ENCODE measurements at regions not wholly inside any gene's neighbourhood (a gene's known extent, or its start where the extent isn't known, plus 50 kb on each side); places are given as distances from the start of the nearest gene placed in this dataset.
"Not testable (repeated sequence)": the region's sequence is repeated elsewhere in the genome, so short reads cannot be mapped to it uniquely, and the experiment has no call there.

- no peak for TF ChIP-seq ZNF529 (tag by site-specific recombination; IDR thresholded peaks at IDR 0.05; ENCODE audit: insufficient replicate concordance)
These were observed 241.4 kb downstream of the PHLDA1 start (continued) for GRCh38 chr12:75790219-75790618.

- H3K9me3 ChIP-seq (ENCODE audit: control insufficient read depth, insufficient read depth, low read depth, low read length); POLR2A ChIA-PET; H3K4me3 ChIP-seq (ENCODE audit: low read depth, low read length); CTCF ChIA-PET; H3K36me3 ChIP-seq (ENCODE audit: control insufficient read depth in 2 of 2, insufficient read depth in 1 of 2, low read length in 2 of 2); H3K4me1 ChIP-seq (ENCODE audit: control insufficient read depth, insufficient read depth, low read length); H3K27ac ChIP-seq (ENCODE audit: extremely low read depth, low read depth, low read length): not testable (repeated sequence)
These were observed 244.4 kb downstream of the PHLDA1 start for GRCh38 chr12:75787146-75787545.

GRCh38 chr12:75786070-75786469 is 245.5 kb downstream of the PHLDA1 start:
- Histone ChIP-seq H3K4me1 (ENCODE audit: control insufficient read depth, insufficient read depth, low read length) (peaks cover 13% of the 10 kb centered on the region), H3K4me3 (ENCODE audit: low read depth, low read length) (no peak overlapping the region), H3K36me3 (ENCODE audit: control insufficient read depth in 2 of 2, insufficient read depth in 1 of 2, low read length in 2 of 2) (no peaks in the 10 kb centered on the region), H3K9me3 (ENCODE audit: control insufficient read depth, insufficient read depth, low read depth, low read length) (no peaks in the 10 kb centered on the region), H3K27ac (ENCODE audit: extremely low read depth, low read depth, low read length) (no peak overlapping the region)
- no peak for TF ChIP-seq HOXC10 (CRISPR knock-in tag; IDR thresholded peaks at IDR 0.05)
- no peak for TF ChIP-seq ZNF513 (tag by site-specific recombination; IDR thresholded peaks at IDR 0.05)
- TF ChIP-seq ZNF544 (tag by site-specific recombination; IDR thresholded peaks at IDR 0.05), result no peak
- TF ChIP-seq TRIM28 (IDR thresholded peaks at IDR 0.05; ENCODE audit: borderline replicate concordance, low read length), result no peak
- TF ChIP-seq ZNF398 (tag by site-specific recombination; IDR thresholded peaks at IDR 0.05), result no peak
- ChIA-PET CTCF (no interaction called here), POLR2A (no interaction called here)

- Histone ChIP-seq H3K27ac (ENCODE audit: extremely low read depth, low read depth, low read length) (no peak overlapping the region), H3K4me3 (ENCODE audit: low read depth, low read length) (no peak overlapping the region), H3K9me3 (ENCODE audit: control insufficient read depth, insufficient read depth, low read depth, low read length) (no peaks in the 10 kb centered on the region), H3K36me3 (ENCODE audit: control insufficient read depth in 2 of 2, insufficient read depth in 1 of 2, low read length in 2 of 2) (no peaks in the 10 kb centered on the region), H3K4me1 (ENCODE audit: control insufficient read depth, insufficient read depth, low read length) (peaks cover 26% of the 10 kb centered on the region)
- TF ChIP-seq ZNF426 (tag by site-specific recombination; IDR thresholded peaks at IDR 0.05) (no peak), OSR2 (tag by site-specific recombination; IDR thresholded peaks at IDR 0.05) (no peak), ZBTB20 (tag by site-specific recombination; IDR thresholded peaks at IDR 0.05) (peak; percentile 71), ZBTB1 (tag by site-specific recombination; IDR thresholded peaks at IDR 0.05) (no peak), ZBTB17 (tag by site-specific recombination; IDR thresholded peaks at IDR 0.05) (peak; percentile 25; the same call in 1 of the 2 replicates)
- ChIA-PET POLR2A (interaction anchor here (1.1 kb wide), 1 partner anchor 15 kb away, joined by 6 read pairs; no protein-coding TSS in a partner anchor), CTCF (interaction anchor here (0.5 to 0.7 kb wide), 3 partner anchors 52 to 248 kb away, joined by 3 read pairs; no protein-coding TSS in a partner anchor)
These were observed 247.0 kb downstream of the PHLDA1 start for GRCh38 chr12:75784591-75784990.

GRCh38 chr12:75783093-75783877 is 248.3 kb downstream of the PHLDA1 start:
- H3K4me1 ChIP-seq (ENCODE audit: control insufficient read depth, insufficient read depth, low read length), result peaks cover 29% of the 10 kb centered on the region
- ChIA-PET CTCF (interaction anchor here (0.5 to 0.7 kb wide), 4 partner anchors 96 to 387 kb away, joined by 3 to 5 read pairs (median 3); partner anchors contain the start of gene PHLDA1), POLR2A (interaction anchor here (1.1 kb wide), 1 partner anchor 14 kb away, joined by 6 read pairs; no protein-coding TSS in a partner anchor)
- no peak overlapping the region for H3K27ac ChIP-seq (ENCODE audit: extremely low read depth, low read depth, low read length)
- H3K4me3 ChIP-seq (ENCODE audit: low read depth, low read length), result no peak overlapping the region
- no peaks in the 10 kb centered on the region for H3K36me3 ChIP-seq (ENCODE audit: control insufficient read depth in 2 of 2, insufficient read depth in 1 of 2, low read length in 2 of 2)
- TF ChIP-seq ZNF416 (tag by site-specific recombination; IDR thresholded peaks at IDR 0.05), result no peak
- no peak for TF ChIP-seq ZNF398 (tag by site-specific recombination; IDR thresholded peaks at IDR 0.05)
- H3K9me3 ChIP-seq (ENCODE audit: control insufficient read depth, insufficient read depth, low read depth, low read length), result no peaks in the 10 kb centered on the region
